Activated gamma-delta T cell (primary cell): ENCODE measurements at regions not wholly inside any gene's neighbourhood (a gene's known extent, or its start where the extent isn't known, plus 50 kb on each side); places are given as distances from the start of the nearest gene placed in this dataset.
"Not testable (repeated sequence)": the region's sequence is repeated elsewhere in the genome, so short reads cannot be mapped to it uniquely, and the experiment has no call there.

Experiments
- DNase-seq: peaks from one replicate; lab custom pipeline; 2025; lab: John Stamatoyannopoulos, UW

DNA sequence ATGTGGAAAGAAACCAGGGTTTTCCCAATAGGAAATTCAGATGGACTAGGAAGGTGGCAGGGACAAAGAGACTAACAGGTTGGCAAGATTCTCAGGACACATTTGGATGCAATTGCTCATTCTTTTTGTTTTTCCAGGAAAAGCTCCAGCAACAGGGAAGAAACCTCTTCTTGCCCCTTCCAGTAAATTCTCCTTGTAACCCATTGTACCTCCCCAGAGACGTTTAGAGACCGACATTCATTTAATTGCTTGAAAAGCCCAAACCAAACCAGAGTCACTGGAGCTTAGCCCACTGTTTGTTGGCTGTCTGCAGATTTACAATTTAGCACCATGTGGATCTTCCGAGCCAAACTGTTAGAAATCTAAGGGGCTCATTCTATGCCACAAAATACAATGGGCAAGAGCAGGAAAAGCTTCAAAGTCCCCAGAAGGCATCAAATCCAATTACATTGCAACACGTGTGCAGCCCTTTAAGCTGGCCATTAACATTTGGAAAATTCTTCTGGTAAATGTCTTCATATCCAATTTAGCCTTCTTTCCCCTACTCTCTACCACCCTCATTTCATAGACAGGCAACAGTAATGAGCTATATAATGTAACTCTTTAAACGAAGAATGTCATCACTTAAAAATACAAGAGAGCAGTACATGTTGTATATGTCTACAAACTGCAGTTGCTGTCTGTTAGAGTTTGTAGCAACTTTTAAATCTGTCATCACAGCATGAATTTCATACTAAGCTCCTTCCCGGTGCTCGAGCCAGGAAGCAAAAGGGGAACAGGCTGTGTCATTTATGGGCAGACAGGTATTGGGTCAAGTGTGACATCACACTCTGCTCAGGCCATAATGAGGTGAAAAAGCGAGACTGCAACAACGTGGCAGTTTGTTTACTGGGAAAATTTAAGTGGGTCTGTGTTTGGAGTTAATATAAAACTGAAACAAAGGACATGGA, 235.6 kb upstream of the HNRNPA3 start:
- DNase-seq, result no peak

DNA sequence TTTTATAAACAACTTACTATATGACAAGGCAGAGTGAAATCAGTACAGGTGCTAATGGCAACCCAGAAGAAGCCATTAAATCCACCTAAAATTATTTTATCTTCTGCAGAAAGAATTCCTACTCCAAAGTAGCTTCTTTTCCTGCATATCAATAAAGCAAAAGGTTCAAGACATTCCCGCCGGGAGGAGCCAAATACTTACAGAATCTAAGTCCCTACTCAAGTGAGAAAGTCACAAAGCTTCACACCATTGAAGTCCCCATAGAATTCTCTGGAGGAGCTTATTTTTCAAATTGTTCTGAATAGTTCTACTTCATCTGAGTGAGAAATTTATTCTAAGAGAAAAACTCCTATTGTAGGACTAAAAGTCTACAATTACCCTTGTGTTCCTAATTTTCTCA, 233.7 kb upstream of the HNRNPA3 start:
- no peak for DNase-seq

DNA sequence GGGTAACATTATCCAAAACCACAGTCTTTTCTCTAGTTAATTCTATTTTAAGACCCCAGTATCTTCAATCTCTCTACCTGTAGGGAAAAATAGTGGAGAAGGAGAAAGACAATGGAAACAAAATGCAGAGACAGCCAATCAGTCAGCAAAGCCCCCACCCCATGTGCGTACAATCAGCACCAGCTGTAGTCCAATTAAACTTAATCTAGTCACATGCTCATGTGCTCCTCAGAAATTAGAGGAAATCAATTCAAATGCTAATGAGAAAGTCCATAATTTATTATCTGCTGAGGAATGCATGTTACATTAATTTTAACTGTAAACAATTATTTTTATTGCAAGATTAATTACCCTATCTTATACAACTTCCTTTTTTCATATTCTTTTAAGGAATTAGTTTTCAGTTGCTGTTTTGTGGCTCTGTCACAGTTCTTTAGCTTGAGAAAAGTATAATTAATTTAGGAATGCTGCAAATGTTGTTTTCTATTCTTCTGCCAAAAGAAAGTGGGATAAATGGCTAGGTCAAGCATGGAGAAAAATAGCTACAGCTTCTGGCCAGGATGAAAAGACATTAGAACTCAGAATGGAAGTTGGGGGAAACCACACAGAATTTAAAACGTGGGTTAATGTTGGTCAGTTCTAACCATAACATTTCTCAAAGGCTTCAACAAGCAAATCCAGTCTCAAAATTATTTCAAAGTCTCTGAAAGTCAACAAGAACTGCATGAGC, 232.4 kb upstream of the HNRNPA3 start:
- DNase-seq, result no peak

DNA sequence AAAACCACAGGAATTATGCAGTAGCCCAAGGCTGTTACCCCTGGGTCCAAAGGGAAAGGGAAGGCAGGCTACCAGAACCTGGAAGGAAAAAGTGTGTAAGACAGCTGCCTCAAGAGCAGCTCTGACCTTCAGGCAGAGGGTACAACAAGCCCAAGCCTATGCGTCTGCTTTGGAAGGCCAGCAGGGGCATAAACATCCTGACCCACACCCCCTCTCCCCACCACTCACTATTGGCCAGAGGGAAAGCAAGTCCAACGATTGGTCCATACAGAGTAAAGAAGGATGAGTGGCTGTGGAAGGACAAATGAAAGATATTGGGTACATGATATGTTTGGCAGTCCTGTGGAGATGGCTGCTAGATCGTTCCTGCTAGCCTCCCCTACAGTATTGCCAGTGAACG, 227.6 kb upstream of the HNRNPA3 start:
- no peak for DNase-seq

DNA sequence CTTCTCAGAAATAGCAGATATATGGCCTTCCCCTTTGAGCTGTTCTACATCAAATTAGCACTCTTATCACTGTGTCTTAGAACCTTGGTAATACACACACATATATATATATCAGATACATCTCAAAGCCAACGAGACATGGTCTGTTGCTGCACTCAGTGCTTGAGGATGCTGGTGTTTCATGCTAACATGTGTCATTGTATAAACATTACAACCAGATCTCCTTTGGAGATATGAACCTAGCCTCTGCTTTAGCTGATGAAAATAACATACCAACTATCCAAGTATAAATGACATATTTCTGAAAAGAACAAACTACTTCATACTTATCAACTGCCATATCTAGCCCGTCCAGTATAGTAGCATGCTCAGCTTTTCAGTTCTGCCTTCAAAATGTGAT, 226.7 kb upstream of the HNRNPA3 start:
- no peak for DNase-seq

DNA sequence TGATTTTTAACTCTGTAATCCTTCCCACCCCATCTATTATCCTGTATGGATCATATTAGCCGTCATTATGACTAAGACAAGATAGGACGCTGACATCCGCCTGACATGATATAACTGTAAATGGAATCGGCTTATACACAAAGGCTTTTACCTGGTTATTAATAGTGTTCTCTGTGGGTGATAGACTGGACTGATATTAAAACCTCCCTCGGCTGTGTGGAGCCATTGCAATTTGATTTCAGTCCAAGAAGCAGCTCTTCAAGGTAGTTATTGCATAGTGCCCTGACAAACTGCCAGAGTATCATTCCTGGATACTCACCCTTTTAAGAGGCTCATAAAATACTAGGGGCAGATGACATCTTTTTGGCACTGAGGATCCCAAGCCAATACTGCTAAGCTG, 226.1 kb upstream of the HNRNPA3 start:
- DNase-seq, result no peak

DNA sequence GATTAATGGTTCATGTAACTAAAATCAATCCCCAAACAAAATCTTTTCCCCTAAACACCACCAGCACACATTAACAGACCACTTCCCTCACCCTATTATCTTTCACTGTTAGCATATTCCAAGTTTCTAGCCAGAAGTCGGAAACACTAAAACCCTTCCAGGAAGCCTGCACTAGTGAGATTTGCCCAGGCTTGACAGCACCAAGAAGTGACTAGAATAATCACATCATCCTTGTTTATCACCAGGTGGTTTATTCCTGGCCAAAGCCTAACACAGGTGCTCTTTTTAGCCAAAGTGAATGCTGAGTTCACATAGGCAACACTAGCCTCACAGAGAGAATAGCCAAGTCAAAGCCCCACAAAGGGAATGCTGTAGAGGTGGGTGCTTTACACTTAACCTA, 221.2 kb upstream of the HNRNPA3 start:
- no peak for DNase-seq

DNA sequence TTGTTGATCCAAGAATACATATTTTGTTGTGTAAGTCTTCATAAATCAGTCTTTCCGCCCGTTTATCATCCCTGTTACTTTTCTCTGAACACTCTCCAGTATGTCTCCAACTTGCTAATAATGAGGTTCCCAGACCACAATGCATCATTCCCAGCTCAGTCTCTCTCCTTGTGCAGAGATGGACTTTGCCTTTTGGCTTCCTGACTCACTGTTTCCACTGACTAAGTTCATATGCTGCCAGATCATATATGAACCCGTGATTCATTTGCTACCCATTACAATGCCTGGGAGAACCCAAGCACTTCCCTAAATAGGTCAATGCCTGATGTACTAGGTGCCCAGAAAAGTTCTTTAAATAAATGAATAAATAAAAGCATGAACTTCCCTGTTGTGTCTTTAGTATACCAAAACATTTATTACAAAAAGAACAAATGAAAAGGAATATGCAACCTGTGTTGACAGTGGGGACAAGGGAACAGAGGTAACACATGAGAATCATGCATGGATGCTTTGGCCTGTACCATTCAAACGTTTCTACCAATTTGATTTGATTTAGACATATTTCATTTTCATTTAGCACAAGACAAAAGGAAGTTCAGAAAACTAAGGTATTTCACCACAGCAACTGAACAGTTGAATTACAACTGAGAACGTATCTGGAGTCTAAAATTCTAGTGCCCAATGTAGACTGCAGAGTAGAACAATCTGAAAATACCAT, 215.4 kb upstream of the HNRNPA3 start:
- no peak for DNase-seq

DNA sequence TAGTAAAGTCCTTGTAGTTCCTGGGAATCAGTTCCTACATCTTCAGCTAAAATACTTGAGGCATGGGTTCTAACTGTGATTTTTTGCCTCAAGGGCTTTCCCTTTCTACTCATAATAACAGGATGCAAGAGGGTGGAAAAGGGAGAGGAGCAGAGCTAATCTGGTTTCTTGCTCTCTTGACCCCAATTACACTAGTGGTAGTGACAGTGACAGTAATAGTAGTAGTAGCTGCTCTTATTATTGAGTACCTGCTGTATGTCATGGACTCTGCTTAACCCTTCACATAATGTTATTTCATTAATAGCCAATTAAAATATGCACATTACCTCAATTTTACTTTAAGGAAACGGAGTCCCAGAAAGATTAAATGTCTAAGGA, 214.8 kb upstream of the HNRNPA3 start:
- no peak for DNase-seq

DNA sequence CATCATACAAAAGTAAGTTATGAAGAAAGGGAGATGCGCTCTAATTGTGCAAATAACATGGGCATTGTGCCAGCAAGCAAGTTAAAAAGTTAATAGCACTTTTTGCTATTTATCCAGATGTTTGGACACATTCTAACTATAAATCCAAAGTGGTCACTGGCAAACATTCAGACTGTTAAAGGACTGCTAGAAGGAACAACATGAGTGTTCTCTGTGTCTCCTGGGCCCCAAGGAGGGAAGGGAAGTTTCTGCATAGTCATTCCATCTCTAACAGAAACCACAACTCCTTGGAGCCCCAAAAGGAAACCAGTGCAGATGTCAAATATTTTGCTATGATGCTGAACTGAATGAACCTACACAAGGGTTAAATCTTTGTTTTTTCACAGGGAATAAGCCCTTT, 213.3 kb upstream of the HNRNPA3 start:
- DNase-seq, result no peak

DNA sequence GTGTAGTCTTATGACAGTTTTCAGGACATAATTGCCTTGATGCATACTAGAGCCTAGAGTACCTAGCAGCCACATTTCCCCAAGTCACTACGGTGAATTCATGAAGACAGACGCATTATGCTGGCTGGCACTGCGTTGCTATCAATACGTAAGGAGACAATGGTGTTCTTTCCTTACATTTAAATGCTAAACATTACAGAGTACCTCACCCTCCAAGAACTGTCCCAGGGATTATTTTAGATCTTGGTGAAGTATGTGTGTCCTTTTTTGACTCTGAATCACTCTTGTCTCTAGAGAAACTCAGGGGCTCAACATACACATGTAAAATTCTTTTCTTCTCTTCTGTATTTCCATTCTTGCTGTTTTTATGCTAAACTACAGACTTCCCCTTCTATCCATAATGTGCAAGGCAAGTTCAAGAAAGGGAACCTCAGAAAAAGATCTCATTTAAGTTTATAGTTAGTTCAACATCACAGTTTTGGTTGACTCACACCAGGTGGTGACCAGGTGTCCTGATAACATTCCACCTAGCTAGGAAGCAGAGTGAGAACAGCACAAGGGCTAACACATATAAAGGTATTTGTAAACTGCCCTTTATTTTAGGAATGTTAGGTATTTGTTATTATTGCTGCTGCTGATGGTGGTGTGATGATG, 212.4 kb upstream of the HNRNPA3 start:
- no peak for DNase-seq

DNA sequence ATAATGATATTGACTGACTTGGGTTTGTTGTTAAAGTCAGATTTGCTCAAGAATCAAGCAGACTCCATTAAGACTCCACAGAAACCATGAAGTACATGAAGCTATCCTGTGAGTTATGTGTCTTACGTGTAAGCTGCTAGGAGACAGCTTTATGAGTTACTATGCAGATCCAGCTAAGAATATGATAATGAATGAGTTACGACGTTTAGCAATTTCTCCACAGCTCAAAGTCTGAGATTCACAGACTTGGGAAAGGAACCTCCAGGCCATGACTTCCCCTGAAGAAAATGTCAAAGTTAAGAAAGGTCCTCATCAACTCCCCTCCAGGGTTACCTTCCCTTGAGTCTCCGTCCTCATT, 211.9 kb upstream of the HNRNPA3 start:
- DNase-seq, result no peak

DNA sequence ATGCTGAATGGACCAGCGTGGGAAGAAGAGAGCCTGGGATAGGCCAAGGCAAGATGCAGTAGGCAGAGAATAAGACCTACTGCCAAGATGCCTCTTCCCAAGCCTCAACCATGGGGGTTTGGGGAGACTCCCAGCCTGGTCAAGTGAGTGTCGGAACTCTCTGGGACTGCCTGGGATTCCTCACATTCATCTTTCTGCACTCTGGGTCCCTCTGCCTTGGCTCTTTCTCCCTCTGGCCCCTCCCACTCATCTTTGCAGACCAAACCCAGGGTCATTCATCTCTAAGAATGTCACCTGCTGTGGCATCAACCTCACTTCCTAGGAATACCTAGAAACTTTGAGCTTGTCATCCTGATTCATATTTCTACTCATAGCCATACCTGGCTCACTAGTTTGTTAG, 211.3 kb upstream of the HNRNPA3 start:
- DNase-seq, result no peak

DNA sequence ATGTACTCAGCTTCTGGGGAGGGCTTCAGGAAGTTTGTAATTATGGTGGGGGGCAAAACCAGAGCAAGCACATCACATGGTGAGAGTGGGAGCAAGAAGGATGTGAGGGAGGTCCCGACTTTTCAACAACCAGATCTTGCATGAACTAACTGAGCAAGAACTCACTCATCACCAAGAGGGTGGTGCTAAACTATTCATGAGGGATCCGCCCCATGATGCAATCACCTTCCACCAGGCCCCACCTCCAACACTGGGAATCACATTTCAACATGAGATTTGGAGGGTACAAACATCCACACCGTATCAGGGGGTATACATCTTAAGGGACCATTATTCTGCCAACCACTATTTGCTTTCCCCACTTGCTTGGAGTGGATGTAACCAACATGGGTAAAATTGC, 209.6 kb upstream of the HNRNPA3 start:
- DNase-seq, result no peak

DNA sequence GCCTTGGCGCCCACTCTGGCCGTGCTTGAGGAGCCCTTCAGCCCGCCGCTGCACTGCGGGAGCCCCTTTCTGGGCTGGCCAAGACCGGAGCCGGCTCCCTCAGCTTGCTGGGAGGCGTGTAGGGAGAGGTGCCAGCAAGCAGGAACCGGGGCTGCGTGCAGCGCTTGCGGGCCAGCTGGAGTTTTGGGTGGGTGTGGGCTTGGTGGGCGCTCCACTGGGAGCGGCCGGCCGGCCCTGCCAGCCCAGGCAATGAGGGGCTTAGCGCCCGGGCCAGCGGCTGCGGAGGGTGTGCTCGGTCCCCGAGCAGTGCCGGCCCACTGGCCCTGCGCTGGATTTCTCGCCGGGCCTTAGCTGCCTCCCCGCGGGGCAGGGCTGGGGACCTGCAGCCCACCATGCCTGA, 204.9 kb upstream of the HNRNPA3 start:
- DNase-seq, result peak; percentile 11

DNA sequence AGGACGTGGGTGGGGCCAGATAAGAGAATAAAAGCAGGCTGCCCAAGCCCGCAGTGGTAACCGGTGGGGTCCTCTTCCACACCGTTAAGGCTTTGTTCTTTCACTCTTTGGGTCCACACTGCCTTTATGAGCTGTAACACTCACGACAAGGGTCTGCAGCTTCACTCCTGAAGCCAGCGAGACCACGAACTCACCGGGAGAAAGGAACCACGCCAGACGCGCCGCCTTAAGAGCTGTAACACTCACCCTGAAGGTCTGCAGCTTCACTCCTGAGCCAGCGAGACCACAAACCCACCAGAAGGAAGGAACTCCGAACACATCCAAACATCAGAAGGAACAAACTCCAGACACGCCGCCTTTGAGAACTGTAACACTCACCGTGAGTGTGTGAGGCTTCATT, 203.9 kb upstream of the HNRNPA3 start:
- not testable (repeated sequence) for DNase-seq

DNA sequence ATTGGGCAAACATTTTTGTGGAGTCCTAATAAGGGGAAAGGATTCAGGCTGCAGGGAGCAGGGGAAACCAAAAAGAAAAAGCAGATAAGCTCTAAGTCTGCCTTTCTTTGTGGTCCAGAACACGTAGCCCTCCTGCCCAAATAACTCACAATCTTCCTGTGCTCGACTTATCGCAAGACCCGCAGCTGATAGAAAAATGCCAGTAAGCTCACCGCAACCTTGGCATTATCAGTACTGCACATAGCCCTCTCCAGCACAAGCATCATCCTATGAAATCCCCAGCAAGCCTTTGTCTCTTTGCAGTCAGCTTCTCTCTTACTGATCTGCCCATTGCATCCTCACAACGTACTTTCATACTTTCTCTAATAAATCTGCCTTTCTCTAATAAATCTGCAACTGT, 202.4 kb upstream of the HNRNPA3 start:
- no peak for DNase-seq

DNA sequence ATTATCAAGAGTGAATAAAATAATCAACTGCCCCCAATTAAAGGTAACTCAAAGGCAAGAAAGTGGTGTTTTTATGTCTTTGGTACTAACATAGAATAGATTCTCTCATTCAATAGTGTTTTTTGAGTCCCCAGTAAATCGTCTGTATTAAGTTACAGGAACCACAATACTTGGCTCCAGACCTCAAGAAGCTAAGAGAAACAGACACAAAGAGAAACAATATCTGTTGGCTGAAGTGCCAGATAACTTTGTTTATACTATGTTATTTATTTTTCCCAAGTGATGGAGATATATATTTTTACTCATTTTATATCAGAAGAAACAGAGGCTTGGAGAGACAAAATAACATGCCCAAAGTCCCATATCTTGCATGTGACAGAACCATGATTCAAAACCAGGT, 201.7 kb upstream of the HNRNPA3 start:
- DNase-seq, result no peak

DNA sequence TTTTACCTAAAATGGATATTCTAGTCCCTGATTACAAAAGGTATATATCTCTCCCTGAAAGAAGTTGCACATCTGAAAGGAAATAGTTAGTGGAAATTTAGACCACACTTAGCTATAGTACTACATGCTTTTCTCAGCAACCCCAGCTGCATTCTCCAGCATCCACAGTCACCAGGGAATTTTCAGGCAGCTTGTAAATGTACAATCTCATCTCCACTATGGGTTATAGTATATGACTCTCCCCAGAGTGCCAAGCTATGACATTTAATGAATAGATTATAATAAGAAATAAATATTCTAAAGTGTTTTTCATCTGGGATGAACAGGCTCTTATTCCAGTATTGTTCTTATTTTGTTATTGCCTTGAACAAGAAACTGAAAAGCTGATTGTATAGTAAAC, 197.6 kb upstream of the HNRNPA3 start:
- DNase-seq, result no peak

DNA sequence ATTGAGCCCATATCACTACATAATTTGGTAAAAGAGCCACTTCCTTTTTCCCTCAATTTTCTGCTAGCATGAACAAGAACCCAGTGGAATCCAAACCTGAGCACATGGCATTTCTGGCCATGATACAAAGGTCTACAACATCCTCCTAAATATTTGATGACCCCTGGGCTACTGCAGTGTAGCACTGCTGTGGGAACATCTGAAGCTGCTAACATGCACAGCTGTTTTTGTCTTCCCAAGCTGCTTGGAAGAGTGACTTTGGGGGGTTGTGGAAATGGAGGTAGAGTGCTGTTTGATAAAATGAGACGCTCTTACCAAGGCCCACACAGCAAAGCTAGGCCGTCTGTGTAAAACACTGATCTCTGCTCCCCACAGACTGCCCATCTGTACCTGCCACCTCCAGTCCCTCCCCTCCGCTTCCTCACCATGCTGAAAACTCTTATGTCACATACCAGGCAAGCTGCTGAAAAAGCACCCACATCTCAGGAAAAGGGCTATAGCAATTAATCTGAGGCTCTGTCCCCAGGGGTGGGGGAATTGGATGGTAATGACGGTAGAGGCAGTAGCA, 197.2 kb upstream of the HNRNPA3 start:
- DNase-seq, result no peak

DNA sequence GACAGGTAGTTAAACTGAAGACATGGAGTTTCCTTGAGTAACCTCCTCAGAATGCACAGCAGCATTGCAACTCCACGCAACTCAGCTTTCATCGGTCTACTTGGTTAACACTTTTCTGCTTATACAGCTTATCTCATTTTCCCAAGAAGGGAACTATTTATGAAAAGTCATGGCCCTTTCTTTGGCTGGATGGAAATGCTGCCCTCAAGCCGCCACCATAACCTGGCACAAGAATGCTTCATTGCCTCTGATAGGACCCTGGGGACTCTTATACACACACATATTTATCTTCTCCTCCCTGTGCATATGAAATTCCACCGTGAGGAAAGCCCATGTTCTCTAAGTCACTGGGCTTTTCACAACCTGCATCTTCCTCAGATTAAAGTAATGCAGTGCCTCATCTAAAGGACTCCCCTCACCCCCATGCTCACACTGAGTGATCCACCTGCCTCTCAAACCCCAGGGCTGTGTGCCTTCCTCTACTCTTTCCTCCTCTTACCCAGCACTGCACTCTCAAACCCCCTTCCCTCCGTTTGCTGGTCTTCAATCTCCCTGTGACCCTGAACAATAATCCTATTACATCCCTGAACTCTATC, 192.0 kb upstream of the HNRNPA3 start:
- DNase-seq, result no peak
